ENCODE measurements at regions not wholly inside any gene's neighbourhood (a gene's known extent, or its start where the extent isn't known, plus 50 kb on each side); places are given as distances from the start of the nearest gene placed in this dataset.
A peak's percentile ranks its signal among the peaks of the same experiment; 100 is the strongest.

DNA sequence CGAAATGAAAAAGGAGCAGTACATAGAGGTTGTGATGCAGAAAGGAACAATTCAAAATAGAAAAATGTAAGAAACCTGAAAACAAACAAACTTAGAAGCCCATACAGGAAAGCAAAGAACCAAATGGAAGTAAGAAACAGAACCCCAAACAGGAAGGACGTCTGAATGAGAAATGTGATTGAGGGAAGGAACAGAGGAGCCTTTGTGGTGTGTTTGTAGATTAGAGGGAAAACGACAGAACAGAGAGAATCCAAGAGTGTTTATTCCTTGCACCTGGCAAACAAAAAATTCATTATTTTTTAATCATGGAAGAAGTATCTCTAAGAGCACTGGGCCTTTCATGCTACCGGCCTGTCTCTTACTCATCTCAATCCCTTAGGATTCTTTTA lies 67.8 kb upstream of the ZSWIM6 start:
- no peak overlapping the region for H3K9ac ChIP-seq (ENCODE audit: low read depth, low read length, poor library complexity)
- WGBS, 2 donors (ENCODE audit: extremely low coverage in 2 of 2, insufficient read length in 2 of 2, insufficient replicate concordance in 1 of 2): no CpG with 5 or more reads among the region's 4 CpGs
- no peak for DNase-seq (ENCODE audit: low spot score)
- peak overlapping the region; percentile 7 for H2AFZ ChIP-seq (ENCODE audit: low read length)
- no peak overlapping the region for H2BK5ac ChIP-seq (ENCODE audit: low read length)
- H3K4ac ChIP-seq (ENCODE audit: low read length): no peak overlapping the region
- H3K9me3 ChIP-seq (replicated peaks in 1 of 2; ENCODE audit: control insufficient read depth in 2 of 2, insufficient read depth in 1 of 2, low read depth in 1 of 2, low read length in 2 of 2): no peaks in the 10 kb centered on the region
- peaks cover 2 to 10% of the 10 kb centered on the region in 2 donors for H3K4me1 ChIP-seq (ENCODE audit: control insufficient read depth in 2 of 2, insufficient read depth in 1 of 2, low read depth in 1 of 2, low read length in 2 of 2)
- H2BK12ac ChIP-seq (ENCODE audit: low read length): no peak overlapping the region
- H4K91ac ChIP-seq (ENCODE audit: low read depth, low read length, poor library complexity): no peak overlapping the region
- H3K79me1 ChIP-seq (ENCODE audit: low read depth, low read length): no peaks in the 10 kb centered on the region
- no peak overlapping the region for H3K14ac ChIP-seq (ENCODE audit: low read length)
- no peak overlapping the region for H3K23ac ChIP-seq (ENCODE audit: low read depth, low read length, poor library complexity)
- no peak overlapping the region for H4K8ac ChIP-seq (ENCODE audit: low read depth, low read length)
- H2AK5ac ChIP-seq (ENCODE audit: low read depth, low read length): no peak overlapping the region
- H3K36me3 ChIP-seq (replicated peaks in 1 of 2; ENCODE audit: control insufficient read depth in 2 of 2, insufficient read depth in 2 of 2, low read length in 2 of 2): no peaks in the 10 kb centered on the region
- H3K27me3 ChIP-seq (ENCODE audit: control insufficient read depth in 3 of 3, insufficient read depth in 3 of 3, low read depth in 1 of 3, low read length in 3 of 3): no peaks in the 10 kb centered on the region
- H3K18ac ChIP-seq (ENCODE audit: low read length): no peak overlapping the region
- H3K4me2 ChIP-seq (ENCODE audit: insufficient read depth, low read length, poor library complexity, severe bottlenecking): no peak overlapping the region
- H2BK15ac ChIP-seq (ENCODE audit: low read length): no peak overlapping the region
- H3K27ac ChIP-seq (replicated peaks; ENCODE audit: low read length): no peak overlapping the region
- no peak overlapping the region for H3K4me3 ChIP-seq (ENCODE audit: low read length in 2 of 2)
- H2BK120ac ChIP-seq (ENCODE audit: low read depth, low read length): no peak overlapping the region

DNA sequence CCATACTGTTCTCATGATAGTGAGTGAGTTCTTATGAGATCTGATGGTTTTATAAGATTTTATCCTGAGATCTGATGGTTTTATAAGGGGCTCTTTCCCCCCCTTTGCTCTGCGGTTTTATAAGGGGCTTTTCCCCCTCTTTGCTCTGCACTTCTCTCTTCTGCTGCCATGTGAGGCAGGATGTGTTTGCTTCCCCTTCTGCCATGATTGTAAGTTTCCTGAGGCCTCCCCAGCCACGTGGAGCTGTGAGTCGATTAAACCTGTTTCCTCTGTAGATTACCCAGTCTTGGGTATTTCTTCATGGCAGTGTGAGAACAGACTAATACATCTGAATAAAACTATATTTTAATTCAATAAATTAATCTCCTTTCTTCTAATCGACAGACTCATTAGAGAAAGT lies 64.9 kb upstream of the ZSWIM6 start:
- H3K4ac ChIP-seq (ENCODE audit: low read length): no peak overlapping the region
- H2AK5ac ChIP-seq (ENCODE audit: low read depth, low read length): no peak overlapping the region
- no peaks in the 10 kb centered on the region for H3K79me1 ChIP-seq (ENCODE audit: low read depth, low read length)
- no peak overlapping the region for H3K9ac ChIP-seq (ENCODE audit: low read depth, low read length, poor library complexity)
- H3K36me3 ChIP-seq (replicated peaks in 1 of 2; ENCODE audit: control insufficient read depth in 2 of 2, insufficient read depth in 2 of 2, low read length in 2 of 2): no peaks in the 10 kb centered on the region
- H3K4me2 ChIP-seq (ENCODE audit: insufficient read depth, low read length, poor library complexity, severe bottlenecking): no peak overlapping the region
- no peak overlapping the region for H2BK5ac ChIP-seq (ENCODE audit: low read length)
- peaks cover 2 to 5% of the 10 kb centered on the region in 2 donors for H3K4me1 ChIP-seq (ENCODE audit: control insufficient read depth in 2 of 2, insufficient read depth in 1 of 2, low read depth in 1 of 2, low read length in 2 of 2)
- H2AFZ ChIP-seq (ENCODE audit: low read length): no peak overlapping the region
- H4K91ac ChIP-seq (ENCODE audit: low read depth, low read length, poor library complexity): no peak overlapping the region
- no peak overlapping the region for H3K27ac ChIP-seq (replicated peaks; ENCODE audit: low read length)
- H3K18ac ChIP-seq (ENCODE audit: low read length): no peak overlapping the region
- no peak overlapping the region for H2BK15ac ChIP-seq (ENCODE audit: low read length)
- DNase-seq (ENCODE audit: low spot score): no peak
- no peak overlapping the region for H2BK120ac ChIP-seq (ENCODE audit: low read depth, low read length)
- no peaks in the 10 kb centered on the region for H3K9me3 ChIP-seq (replicated peaks in 1 of 2; ENCODE audit: control insufficient read depth in 2 of 2, insufficient read depth in 1 of 2, low read depth in 1 of 2, low read length in 2 of 2)
- H3K23ac ChIP-seq (ENCODE audit: low read depth, low read length, poor library complexity): no peak overlapping the region
- H3K14ac ChIP-seq (ENCODE audit: low read length): no peak overlapping the region
- H3K27me3 ChIP-seq (ENCODE audit: control insufficient read depth in 3 of 3, insufficient read depth in 3 of 3, low read depth in 1 of 3, low read length in 3 of 3): no peaks in the 10 kb centered on the region
- WGBS, 2 donors (ENCODE audit: extremely low coverage in 2 of 2, insufficient read length in 2 of 2, insufficient replicate concordance in 1 of 2): no CpG with 5 or more reads among the region's 4 CpGs
- no peak overlapping the region for H3K4me3 ChIP-seq (ENCODE audit: low read length in 2 of 2)
- H2BK12ac ChIP-seq (ENCODE audit: low read length): no peak overlapping the region
- H4K8ac ChIP-seq (ENCODE audit: low read depth, low read length): no peak overlapping the region

DNA sequence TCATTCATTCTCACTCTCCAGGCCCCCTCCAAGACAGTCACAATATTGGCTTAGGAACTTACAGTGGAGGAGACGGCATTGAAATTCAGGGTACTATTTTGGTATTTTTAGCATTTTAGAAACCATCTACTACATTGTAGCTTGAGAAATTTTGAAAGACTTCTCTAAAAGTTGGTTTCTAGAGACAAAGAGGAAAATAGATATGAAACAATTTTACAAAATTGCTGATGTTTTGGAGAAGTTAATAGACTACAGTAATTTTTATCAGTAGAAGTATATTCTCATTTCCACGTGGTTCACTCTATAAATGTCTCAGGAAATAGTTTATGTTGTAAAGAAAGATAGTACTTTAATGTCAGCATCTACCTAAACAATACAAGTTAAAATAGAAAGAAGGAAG lies 63.2 kb upstream of the ZSWIM6 start:
- WGBS, 2 donors (ENCODE audit: extremely low coverage in 2 of 2, insufficient read length in 2 of 2, insufficient replicate concordance in 1 of 2): no CpG with 5 or more reads among the region's 2 CpGs
- H3K27ac ChIP-seq (replicated peaks; ENCODE audit: low read length): no peak overlapping the region
- no peaks in the 10 kb centered on the region for H3K79me1 ChIP-seq (ENCODE audit: low read depth, low read length)
- H4K8ac ChIP-seq (ENCODE audit: low read depth, low read length): no peak overlapping the region
- no peak overlapping the region for H2AFZ ChIP-seq (ENCODE audit: low read length)
- no peak overlapping the region for H2BK120ac ChIP-seq (ENCODE audit: low read depth, low read length)
- H2BK15ac ChIP-seq (ENCODE audit: low read length): no peak overlapping the region
- H3K27me3 ChIP-seq (ENCODE audit: control insufficient read depth in 3 of 3, insufficient read depth in 3 of 3, low read depth in 1 of 3, low read length in 3 of 3): no peaks in the 10 kb centered on the region
- no peak overlapping the region for H3K4me3 ChIP-seq (ENCODE audit: low read length in 2 of 2)
- H3K9ac ChIP-seq (ENCODE audit: low read depth, low read length, poor library complexity): no peak overlapping the region
- H3K9me3 ChIP-seq (replicated peaks in 1 of 2; ENCODE audit: control insufficient read depth in 2 of 2, insufficient read depth in 1 of 2, low read depth in 1 of 2, low read length in 2 of 2): no peaks in the 10 kb centered on the region
- no peak overlapping the region for H4K91ac ChIP-seq (ENCODE audit: low read depth, low read length, poor library complexity)
- no peak overlapping the region for H3K4me2 ChIP-seq (ENCODE audit: insufficient read depth, low read length, poor library complexity, severe bottlenecking)
- H2BK5ac ChIP-seq (ENCODE audit: low read length): no peak overlapping the region
- no peak overlapping the region for H3K14ac ChIP-seq (ENCODE audit: low read length)
- no peak overlapping the region for H3K23ac ChIP-seq (ENCODE audit: low read depth, low read length, poor library complexity)
- no peak overlapping the region for H3K4ac ChIP-seq (ENCODE audit: low read length)
- no peak overlapping the region for H2AK5ac ChIP-seq (ENCODE audit: low read depth, low read length)
- no peak overlapping the region for H2BK12ac ChIP-seq (ENCODE audit: low read length)
- peaks cover 6 to 15% of the 10 kb centered on the region in 2 donors for H3K4me1 ChIP-seq (ENCODE audit: control insufficient read depth in 2 of 2, insufficient read depth in 1 of 2, low read depth in 1 of 2, low read length in 2 of 2)
- H3K18ac ChIP-seq (ENCODE audit: low read length): no peak overlapping the region
- DNase-seq (ENCODE audit: low spot score): no peak
- no peaks in the 10 kb centered on the region for H3K36me3 ChIP-seq (replicated peaks in 1 of 2; ENCODE audit: control insufficient read depth in 2 of 2, insufficient read depth in 2 of 2, low read length in 2 of 2)

DNA sequence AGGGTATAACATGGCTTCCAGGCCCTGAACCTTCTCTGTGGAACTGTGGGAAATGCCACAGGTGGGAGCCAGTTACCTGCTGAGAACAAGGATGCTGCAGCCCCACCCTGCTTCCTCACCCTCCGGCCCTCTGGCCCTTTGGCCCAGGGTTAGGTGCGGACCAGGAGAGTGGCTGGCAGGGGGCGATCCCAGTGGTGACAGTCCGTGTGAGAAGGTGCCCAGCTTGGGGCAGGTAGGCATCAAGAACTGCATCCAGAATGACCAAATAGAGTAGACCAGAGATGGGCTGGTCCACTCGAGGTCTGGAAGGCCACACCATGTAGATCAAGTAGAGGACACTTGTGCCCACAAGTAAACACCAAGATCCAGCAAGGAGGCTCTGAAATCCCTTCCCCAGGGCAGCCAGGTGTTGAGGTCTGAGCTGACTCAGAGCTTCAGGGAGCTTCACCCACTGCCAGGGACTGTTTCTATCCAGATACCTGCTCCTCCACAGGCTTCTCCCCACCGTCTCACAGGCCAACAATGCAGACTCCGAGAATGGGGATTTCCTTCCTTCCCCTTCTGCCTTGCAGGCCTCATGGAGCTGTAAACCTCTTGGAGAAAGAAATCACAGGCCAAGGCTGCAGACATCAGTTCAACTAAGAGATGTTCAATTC lies 61.4 kb upstream of the ZSWIM6 start:
- H3K4me2 ChIP-seq (ENCODE audit: insufficient read depth, low read length, poor library complexity, severe bottlenecking): no peak overlapping the region
- H3K9ac ChIP-seq (ENCODE audit: low read depth, low read length, poor library complexity): no peak overlapping the region
- H3K9me3 ChIP-seq (replicated peaks in 1 of 2; ENCODE audit: control insufficient read depth in 2 of 2, insufficient read depth in 1 of 2, low read depth in 1 of 2, low read length in 2 of 2): no peaks in the 10 kb centered on the region
- H3K4me1 ChIP-seq (ENCODE audit: control insufficient read depth in 2 of 2, insufficient read depth in 1 of 2, low read depth in 1 of 2, low read length in 2 of 2): peaks cover 6 to 15% of the 10 kb centered on the region in 2 donors
- H3K14ac ChIP-seq (ENCODE audit: low read length): peak overlapping the region; percentile 79
- no peaks in the 10 kb centered on the region for H3K36me3 ChIP-seq (replicated peaks in 1 of 2; ENCODE audit: control insufficient read depth in 2 of 2, insufficient read depth in 2 of 2, low read length in 2 of 2)
- H3K23ac ChIP-seq (ENCODE audit: low read depth, low read length, poor library complexity): peak overlapping the region; percentile 59
- WGBS, 2 donors (ENCODE audit: extremely low coverage in 2 of 2, insufficient read length in 2 of 2, insufficient replicate concordance in 1 of 2): no CpG with 5 or more reads among the region's 7 CpGs
- H3K79me1 ChIP-seq (ENCODE audit: low read depth, low read length): no peaks in the 10 kb centered on the region
- H3K27ac ChIP-seq (replicated peaks; ENCODE audit: low read length): no peak overlapping the region
- no peak overlapping the region for H4K91ac ChIP-seq (ENCODE audit: low read depth, low read length, poor library complexity)
- H3K4me3 ChIP-seq (ENCODE audit: low read length in 2 of 2): no peak overlapping the region
- DNase-seq (ENCODE audit: low spot score): no peak
- peak overlapping the region; percentile 19 for H3K18ac ChIP-seq (ENCODE audit: low read length)
- no peaks in the 10 kb centered on the region for H3K27me3 ChIP-seq (ENCODE audit: control insufficient read depth in 3 of 3, insufficient read depth in 3 of 3, low read depth in 1 of 3, low read length in 3 of 3)
- H2BK12ac ChIP-seq (ENCODE audit: low read length): no peak overlapping the region
- H3K4ac ChIP-seq (ENCODE audit: low read length): no peak overlapping the region
- H2BK120ac ChIP-seq (ENCODE audit: low read depth, low read length): peak overlapping the region; percentile 24
- H2BK15ac ChIP-seq (ENCODE audit: low read length): no peak overlapping the region
- H4K8ac ChIP-seq (ENCODE audit: low read depth, low read length): no peak overlapping the region
- H2BK5ac ChIP-seq (ENCODE audit: low read length): no peak overlapping the region
- no peak overlapping the region for H2AK5ac ChIP-seq (ENCODE audit: low read depth, low read length)
- no peak overlapping the region for H2AFZ ChIP-seq (ENCODE audit: low read length)

Data from neuronal stem cell (in vitro differentiated cells).